ENCODE measurements at regions not wholly inside any gene's neighbourhood (a gene's known extent, or its start where the extent isn't known, plus 50 kb on each side); places are given as distances from the start of the nearest gene placed in this dataset.
A peak's percentile ranks its signal among the peaks of the same experiment; 100 is the strongest.

- ATAC-seq (no peak), DNase-seq (no peak)
- intact Hi-C loops (cut with DNase I), result no loop called here
- H3K27ac ChIP-seq, result no peak overlapping the region
- no peaks in the 10 kb centered on the region for H3K4me1 ChIP-seq
- H3K27me3 ChIP-seq (ENCODE audit: insufficient read depth in 3 of 3, low read length in 2 of 3), result no peaks in the 10 kb centered on the region
- no peaks in the 10 kb centered on the region for H3K36me3 ChIP-seq (ENCODE audit: insufficient read depth in 1 of 2, low read depth in 1 of 2)
- no peak for TF ChIP-seq CTCF (IDR thresholded peaks at IDR 0.05)
- WGBS, 3 donors, result 93 to 98% (median 96%) methylated on average over 2 of the region's 2 CpGs
- H3K4me3 ChIP-seq, result no peak overlapping the region
- H3K9me3 ChIP-seq, result no peaks in the 10 kb centered on the region
These were observed 197.3 kb downstream of the UNC5CL start for GRCh38 chr6:40841721-40842120.

GRCh38 chr6:40832691-40833090 lies 206.3 kb downstream of the UNC5CL start:
- DNase-seq (no peak), ATAC-seq (peak in 1 of 4 donors; percentile 64)
- no peak for TF ChIP-seq CTCF (IDR thresholded peaks at IDR 0.05)
- no peaks in the 10 kb centered on the region for H3K27me3 ChIP-seq (ENCODE audit: insufficient read depth in 3 of 3, low read length in 2 of 3)
- H3K9me3 ChIP-seq, result no peaks in the 10 kb centered on the region
- H3K4me1 ChIP-seq, result peaks cover 3% of the 10 kb centered on the region
- no peaks in the 10 kb centered on the region for H3K36me3 ChIP-seq (ENCODE audit: insufficient read depth in 1 of 2, low read depth in 1 of 2)
- 40 to 60% (median 42%) methylated on average over 4 of the region's 4 CpGs for WGBS, 3 donors
- H3K27ac ChIP-seq, result no peak overlapping the region
- no peak overlapping the region for H3K4me3 ChIP-seq
- intact Hi-C loops (cut with DNase I), result no loop called here

GRCh38 chr6:40831381-40831780 lies 207.6 kb downstream of the UNC5CL start:
- Histone ChIP-seq H3K36me3 (ENCODE audit: insufficient read depth in 1 of 2, low read depth in 1 of 2) (no peaks in the 10 kb centered on the region), H3K4me1 (peaks cover 3% of the 10 kb centered on the region), H3K27me3 (ENCODE audit: insufficient read depth in 3 of 3, low read length in 2 of 3) (no peaks in the 10 kb centered on the region), H3K27ac (no peak overlapping the region), H3K9me3 (no peaks in the 10 kb centered on the region), H3K4me3 (no peak overlapping the region)
- intact Hi-C loops (cut with DNase I), result no loop called here
- DNase-seq (no peak), ATAC-seq (no peak)
- TF ChIP-seq CTCF (IDR thresholded peaks at IDR 0.05), result no peak
- WGBS, 3 donors, result 67 to 77% (median 68%) methylated on average over 3 of the region's 3 CpGs

- TF ChIP-seq CTCF (IDR thresholded peaks at IDR 0.05), result no peak
- ATAC-seq (peak in 2 of 4 donors; percentile 69 to 78), DNase-seq (no peak)
- intact Hi-C loops (cut with DNase I), result loop anchor here in 1 of 2 donors (10.0 kb wide), 1 partner anchor 200 kb away; no protein-coding TSS in a partner anchor
- 18 to 32% (median 25%) methylated on average over 2 of the region's 2 CpGs for WGBS, 3 donors
- Histone ChIP-seq H3K4me1 (peaks cover 11% of the 10 kb centered on the region), H3K4me3 (no peak overlapping the region), H3K9me3 (no peaks in the 10 kb centered on the region), H3K36me3 (ENCODE audit: insufficient read depth in 1 of 2, low read depth in 1 of 2) (no peaks in the 10 kb centered on the region), H3K27ac (no peak overlapping the region), H3K27me3 (ENCODE audit: insufficient read depth in 3 of 3, low read length in 2 of 3) (no peaks in the 10 kb centered on the region)
These were observed 213.9 kb downstream of the UNC5CL start for GRCh38 chr6:40825102-40825501.
